D721Med (cell line): ENCODE measurements at regions not wholly inside any gene's neighbourhood (a gene's known extent, or its start where the extent isn't known, plus 50 kb on each side); places are given as distances from the start of the nearest gene placed in this dataset.

Source experiments
- DNase-seq: peaks from one replicate; pipeline ENCODE4 v3.0.0; 2011; ENCODE audit warnings: low spot score; ENCODE audit not compliant: insufficient read length
- FAIRE-seq: peaks from 2 replicates; lab custom pipeline; 2011; peaks lifted over from hg19 to GRCh38; lab: Jason Lieb, UNC
- TF ChIP-seq, protein P1 (sequence below): IDR thresholded peaks from 2 replicates; pipeline ENCODE4 v1.5.1; 2012; ENCODE audit warnings: mild to moderate bottlenecking, control low read depth; ENCODE audit not compliant: insufficient read depth; ENCODE audit errors: missing control alignments

DNA sequence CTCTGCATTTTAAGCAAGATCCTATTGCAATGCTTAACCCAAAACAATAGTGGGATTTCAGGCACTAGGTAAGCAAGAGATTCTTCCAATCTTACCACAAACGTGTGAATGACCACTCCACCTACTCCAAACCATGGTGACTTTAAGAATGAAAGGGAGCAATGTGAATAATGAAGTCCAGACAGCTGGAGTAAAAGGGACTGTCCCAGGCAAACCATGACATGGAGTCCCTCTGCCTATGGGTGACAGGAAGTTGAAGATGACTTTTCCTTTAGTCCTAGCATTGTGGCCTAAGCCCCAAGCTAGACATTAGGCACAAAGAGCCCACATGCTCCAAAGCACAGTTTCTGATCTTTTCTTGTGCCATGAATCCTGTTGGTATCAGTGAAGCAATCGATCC is 179.0 kb downstream of the SHQ1 start:
- DNase-seq, result no peak
- TF ChIP-seq, protein P1, sequence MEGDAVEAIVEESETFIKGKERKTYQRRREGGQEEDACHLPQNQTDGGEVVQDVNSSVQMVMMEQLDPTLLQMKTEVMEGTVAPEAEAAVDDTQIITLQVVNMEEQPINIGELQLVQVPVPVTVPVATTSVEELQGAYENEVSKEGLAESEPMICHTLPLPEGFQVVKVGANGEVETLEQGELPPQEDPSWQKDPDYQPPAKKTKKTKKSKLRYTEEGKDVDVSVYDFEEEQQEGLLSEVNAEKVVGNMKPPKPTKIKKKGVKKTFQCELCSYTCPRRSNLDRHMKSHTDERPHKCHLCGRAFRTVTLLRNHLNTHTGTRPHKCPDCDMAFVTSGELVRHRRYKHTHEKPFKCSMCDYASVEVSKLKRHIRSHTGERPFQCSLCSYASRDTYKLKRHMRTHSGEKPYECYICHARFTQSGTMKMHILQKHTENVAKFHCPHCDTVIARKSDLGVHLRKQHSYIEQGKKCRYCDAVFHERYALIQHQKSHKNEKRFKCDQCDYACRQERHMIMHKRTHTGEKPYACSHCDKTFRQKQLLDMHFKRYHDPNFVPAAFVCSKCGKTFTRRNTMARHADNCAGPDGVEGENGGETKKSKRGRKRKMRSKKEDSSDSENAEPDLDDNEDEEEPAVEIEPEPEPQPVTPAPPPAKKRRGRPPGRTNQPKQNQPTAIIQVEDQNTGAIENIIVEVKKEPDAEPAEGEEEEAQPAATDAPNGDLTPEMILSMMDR, result no peak
- FAIRE-seq, result no peak

DNA sequence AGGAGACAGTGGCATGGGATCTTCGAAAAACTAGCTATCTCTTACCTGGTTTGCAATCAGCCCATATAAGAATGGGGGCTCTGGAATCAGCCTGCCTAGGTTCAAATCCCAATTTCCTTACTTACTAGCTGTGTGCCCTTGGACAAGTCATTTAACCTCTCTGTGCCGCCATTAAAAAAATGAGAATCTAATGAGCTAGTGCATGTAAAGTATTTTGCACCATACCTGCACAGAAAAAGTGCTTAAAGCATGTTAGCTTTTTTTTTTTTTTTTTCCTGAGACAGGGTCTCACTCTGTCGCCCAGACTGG is 181.8 kb downstream of the SHQ1 start:
- TF ChIP-seq, protein P1, result no peak
- FAIRE-seq, result no peak
- no peak for DNase-seq

DNA sequence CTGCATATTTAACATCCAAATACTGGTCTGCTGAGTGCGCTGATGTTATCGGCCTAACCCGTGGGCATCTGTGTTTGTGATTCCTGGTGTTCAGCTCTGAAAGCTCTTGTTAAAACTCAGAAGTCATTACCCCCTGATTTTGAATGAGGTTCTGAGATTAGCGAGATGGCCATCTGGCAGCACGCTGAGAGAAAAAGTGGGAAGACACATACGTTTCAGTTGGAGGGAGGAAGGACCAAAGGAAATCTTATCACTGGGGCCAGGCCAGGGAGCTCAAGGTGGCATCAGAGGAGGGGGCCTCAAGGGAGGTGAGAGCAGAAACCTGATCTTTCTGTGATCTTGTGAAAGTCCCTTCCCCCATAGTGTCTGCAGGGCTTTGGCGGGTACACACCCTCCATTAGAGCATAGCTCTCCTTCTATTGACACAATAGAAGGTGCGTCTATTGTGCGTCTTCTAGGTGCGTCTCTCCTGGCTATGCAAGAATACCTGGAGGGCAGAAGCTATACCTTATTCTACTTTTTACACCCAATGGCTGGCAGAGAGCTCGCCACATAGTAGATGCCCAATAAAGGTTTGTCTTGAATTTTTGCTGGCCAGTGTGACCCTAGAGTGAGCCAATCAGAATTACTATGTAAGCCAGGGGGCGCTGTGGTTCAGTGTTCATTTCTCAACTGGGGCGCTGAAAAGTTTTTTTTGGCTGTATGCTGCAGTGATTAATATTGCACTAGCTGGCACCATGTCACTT is 182.4 kb downstream of the SHQ1 start:
- peak; percentile 41 for DNase-seq
- peak; percentile 78 for FAIRE-seq
- TF ChIP-seq, protein P1, result peak; percentile 66

DNA sequence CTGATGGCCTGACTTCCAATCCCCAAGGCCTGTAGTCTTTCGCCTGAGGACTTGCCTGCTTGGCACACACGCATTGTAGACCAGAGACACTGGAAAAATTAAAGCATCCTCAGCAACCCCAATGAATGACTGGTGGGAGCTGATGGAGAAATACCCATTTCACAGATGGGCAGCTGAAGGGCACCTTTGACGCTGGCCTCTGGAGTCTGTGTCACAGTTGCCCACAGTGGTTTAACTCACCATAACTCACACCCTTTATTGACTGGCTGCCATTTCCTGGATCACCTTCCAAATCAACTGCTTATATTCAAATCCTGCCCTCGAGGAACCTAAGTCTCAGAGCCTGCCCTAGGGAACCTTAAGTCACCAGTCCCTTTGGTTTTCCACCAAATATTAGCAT is 183.1 kb downstream of the SHQ1 start:
- DNase-seq (no peak), FAIRE-seq (no peak)
- TF ChIP-seq, protein P1, result no peak

DNA sequence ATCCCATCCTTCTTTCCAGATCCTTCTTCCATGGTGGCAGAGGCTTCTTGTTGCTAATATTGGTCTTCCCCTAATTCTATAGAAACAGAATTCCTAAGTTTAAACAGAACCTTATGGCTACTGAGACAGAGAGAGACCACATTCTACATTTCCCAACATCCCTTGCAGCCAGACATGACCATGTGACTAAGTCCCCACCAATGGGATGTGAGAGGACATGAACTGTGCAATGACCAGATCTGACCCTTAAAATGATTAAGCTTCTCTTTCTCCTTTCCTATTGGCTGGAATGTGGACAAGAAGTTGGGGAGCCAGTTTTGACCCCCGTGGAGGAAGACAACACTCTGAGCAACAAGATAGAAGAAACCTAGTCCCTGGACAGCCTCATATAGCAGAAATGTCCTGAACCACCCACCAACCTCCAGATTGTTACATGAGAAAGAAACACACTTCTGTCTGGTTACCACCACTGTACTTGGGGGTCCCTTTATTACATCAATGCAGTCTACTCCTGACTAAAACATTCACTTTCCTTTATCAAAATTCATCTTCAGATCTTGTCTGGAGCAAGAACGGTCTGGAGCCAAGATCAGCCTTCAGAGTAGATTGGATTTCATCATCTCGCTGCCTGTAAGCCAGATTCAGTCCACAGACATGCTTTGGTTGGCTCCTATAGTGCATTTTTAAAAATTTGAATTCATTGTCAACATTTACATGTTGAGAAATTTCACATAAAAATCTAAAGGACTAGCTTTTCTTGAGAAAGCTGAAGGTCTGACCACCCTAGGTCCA is 183.9 kb downstream of the SHQ1 start:
- DNase-seq (no peak), FAIRE-seq (no peak)
- TF ChIP-seq, protein P1, result no peak

DNA sequence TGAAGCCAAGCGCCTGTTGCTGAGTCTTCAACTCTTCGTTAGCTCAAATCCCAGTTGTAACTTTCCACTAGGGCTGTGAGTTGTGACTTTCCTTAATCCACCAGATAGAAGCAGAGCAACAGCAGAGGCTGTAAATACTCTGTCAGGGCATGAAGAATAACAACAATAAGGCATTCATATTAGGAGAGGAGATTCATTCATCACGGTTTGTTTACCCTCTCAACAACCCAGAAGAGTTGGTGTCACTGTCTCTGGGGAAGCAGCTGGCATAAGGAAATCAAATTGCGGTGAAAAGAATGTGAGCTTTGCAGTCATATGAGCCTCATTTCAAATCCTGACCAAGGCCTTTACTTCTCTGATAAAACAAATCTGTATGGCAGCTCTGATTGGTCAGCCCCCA is 184.8 kb downstream of the SHQ1 start:
- DNase-seq, result no peak
- TF ChIP-seq, protein P1, result no peak

DNA sequence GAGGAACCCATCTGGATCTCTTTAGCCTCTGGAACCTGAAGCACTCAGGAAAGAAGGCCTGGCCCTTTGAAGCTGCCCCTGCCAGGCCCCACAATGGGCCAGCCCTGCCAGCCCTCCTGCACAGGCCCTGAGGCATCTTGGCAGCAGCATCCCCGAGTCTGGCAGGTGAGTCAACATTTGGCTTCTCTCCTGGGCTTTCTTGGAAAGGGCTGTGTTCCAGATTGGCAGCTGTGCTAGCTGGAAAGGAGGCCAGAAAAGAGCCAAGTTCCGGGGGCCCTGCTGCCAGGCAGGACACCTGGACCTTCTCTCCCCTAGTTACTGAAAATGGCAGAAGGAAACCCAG is 187.2 kb downstream of the SHQ1 start:
- no peak for FAIRE-seq
- TF ChIP-seq, protein P1, result no peak
- no peak for DNase-seq

More for the DNA sequence above, 184.8 kb downstream of the SHQ1 start:
- no peak for FAIRE-seq
